NCI-H510A (cell line): ENCODE measurements at regions not wholly inside any gene's neighbourhood (a gene's known extent, or its start where the extent isn't known, plus 50 kb on each side); places are given as distances from the start of the nearest gene placed in this dataset.

Experiments used
- DNase-seq: peaks from one replicate; lab custom pipeline; 2025; lab: John Stamatoyannopoulos, UW

- no peak for DNase-seq
Measured at GRCh38 chr4:15232366-15233263, 195.2 kb upstream of the C1QTNF7 start.

GRCh38 chr4:15233264-15233597, 194.6 kb upstream of the C1QTNF7 start:
- no peak for DNase-seq

- no peak for DNase-seq
Measured at GRCh38 chr4:15233626-15234025, 194.2 kb upstream of the C1QTNF7 start.

- DNase-seq: no peak
Measured at GRCh38 chr4:15234116-15234855, 193.5 kb upstream of the C1QTNF7 start.

- no peak for DNase-seq
Measured at GRCh38 chr4:15234856-15235126, 193.0 kb upstream of the C1QTNF7 start.

GRCh38 chr4:15235135-15235534, 192.7 kb upstream of the C1QTNF7 start:
- DNase-seq: no peak

GRCh38 chr4:15237648-15238230, 190.1 kb upstream of the C1QTNF7 start:
- no peak for DNase-seq

- DNase-seq: no peak
Measured at GRCh38 chr4:15238720-15239119, 189.1 kb upstream of the C1QTNF7 start.

- no peak for DNase-seq
Measured at GRCh38 chr4:15239866-15240265, 188.0 kb upstream of the C1QTNF7 start.

GRCh38 chr4:15240764-15241163, 187.1 kb upstream of the C1QTNF7 start:
- DNase-seq: no peak

- DNase-seq: no peak
Measured at GRCh38 chr4:15242021-15242420, 185.8 kb upstream of the C1QTNF7 start.

GRCh38 chr4:15244354-15244753, 183.5 kb upstream of the C1QTNF7 start:
- DNase-seq: no peak

- DNase-seq: no peak
Measured at GRCh38 chr4:15245006-15245530, 182.8 kb upstream of the C1QTNF7 start.

GRCh38 chr4:15250021-15250441, 177.8 kb upstream of the C1QTNF7 start:
- DNase-seq: no peak

GRCh38 chr4:15253349-15253748, 174.5 kb upstream of the C1QTNF7 start:
- DNase-seq: no peak

GRCh38 chr4:15254236-15254880, 173.5 kb upstream of the C1QTNF7 start:
- DNase-seq: no peak

GRCh38 chr4:15255537-15255936, 172.3 kb upstream of the C1QTNF7 start:
- no peak for DNase-seq

GRCh38 chr4:15260758-15261157, 167.1 kb upstream of the C1QTNF7 start:
- DNase-seq: no peak

- DNase-seq: no peak
Measured at GRCh38 chr4:15262396-15262795, 165.4 kb upstream of the C1QTNF7 start.

GRCh38 chr4:15270201-15270600, 157.6 kb upstream of the C1QTNF7 start:
- DNase-seq: no peak

GRCh38 chr4:15286041-15286440, 141.8 kb upstream of the C1QTNF7 start:
- no peak for DNase-seq

GRCh38 chr4:15291122-15291521, 136.7 kb upstream of the C1QTNF7 start:
- no peak for DNase-seq
